ENCODE measurements at regions not wholly inside any gene's neighbourhood (a gene's known extent, or its start where the extent isn't known, plus 50 kb on each side); places are given as distances from the start of the nearest gene placed in this dataset.

GRCh38 chr19:31145007-31145406 lies 204.2 kb downstream of the TSHZ3 start:
- Histone ChIP-seq H3K27ac (ENCODE audit: insufficient read depth, low read depth, low read length, poor library complexity, severe bottlenecking) (no peak overlapping the region), H3K9me3 (ENCODE audit: control insufficient read depth, low read length) (no peaks in the 10 kb centered on the region), H3K27me3 (ENCODE audit: control insufficient read depth, insufficient read depth, low read length, poor library complexity, severe bottlenecking) (no peaks in the 10 kb centered on the region), H3K4me3 (ENCODE audit: insufficient read depth, low read depth, low read length) (no peak overlapping the region), H3K4me1 (ENCODE audit: control insufficient read depth, insufficient read depth, low read length) (no peaks in the 10 kb centered on the region), H3K36me3 (ENCODE audit: control insufficient read depth, insufficient read depth, low read length) (no peaks in the 10 kb centered on the region)
- WGBS, 2 experiments: 95 to 97% methylated on average over 7 of the region's 7 CpGs

- H3K36me3 ChIP-seq (ENCODE audit: control insufficient read depth, insufficient read depth, low read length): no peaks in the 10 kb centered on the region
- no peak overlapping the region for H3K27ac ChIP-seq (ENCODE audit: insufficient read depth, low read depth, low read length, poor library complexity, severe bottlenecking)
- no peaks in the 10 kb centered on the region for H3K9me3 ChIP-seq (ENCODE audit: control insufficient read depth, low read length)
- H3K4me3 ChIP-seq (ENCODE audit: insufficient read depth, low read depth, low read length): no peak overlapping the region
- WGBS, 2 experiments: 79 to 83% methylated on average over 7 of the region's 7 CpGs
- no peaks in the 10 kb centered on the region for H3K4me1 ChIP-seq (ENCODE audit: control insufficient read depth, insufficient read depth, low read length)
- no peaks in the 10 kb centered on the region for H3K27me3 ChIP-seq (ENCODE audit: control insufficient read depth, insufficient read depth, low read length, poor library complexity, severe bottlenecking)
Observed at GRCh38 chr19:31144075-31144870, 205.0 kb downstream of the TSHZ3 start.

GRCh38 chr19:31141301-31141700 lies 207.9 kb downstream of the TSHZ3 start:
- WGBS, 2 experiments: 93 to 97% methylated on average over 3 of the region's 3 CpGs

GRCh38 chr19:31140717-31141116 lies 208.5 kb downstream of the TSHZ3 start:
- WGBS, 2 experiments: 81 to 82% methylated on average over 6 of the region's 6 CpGs
- Histone ChIP-seq H3K27me3 (ENCODE audit: control insufficient read depth, insufficient read depth, low read length, poor library complexity, severe bottlenecking) (no peaks in the 10 kb centered on the region), H3K4me1 (ENCODE audit: control insufficient read depth, insufficient read depth, low read length) (no peaks in the 10 kb centered on the region), H3K36me3 (ENCODE audit: control insufficient read depth, insufficient read depth, low read length) (no peaks in the 10 kb centered on the region), H3K4me3 (ENCODE audit: insufficient read depth, low read depth, low read length) (no peak overlapping the region), H3K27ac (ENCODE audit: insufficient read depth, low read depth, low read length, poor library complexity, severe bottlenecking) (no peak overlapping the region), H3K9me3 (ENCODE audit: control insufficient read depth, low read length) (no peaks in the 10 kb centered on the region)

More at GRCh38 chr19:31141301-31141700, 207.9 kb downstream of the TSHZ3 start:
- Histone ChIP-seq H3K4me3 (ENCODE audit: insufficient read depth, low read depth, low read length) (no peak overlapping the region), H3K27ac (ENCODE audit: insufficient read depth, low read depth, low read length, poor library complexity, severe bottlenecking) (no peak overlapping the region), H3K36me3 (ENCODE audit: control insufficient read depth, insufficient read depth, low read length) (no peaks in the 10 kb centered on the region), H3K9me3 (ENCODE audit: control insufficient read depth, low read length) (no peaks in the 10 kb centered on the region), H3K27me3 (ENCODE audit: control insufficient read depth, insufficient read depth, low read length, poor library complexity, severe bottlenecking) (no peaks in the 10 kb centered on the region), H3K4me1 (ENCODE audit: control insufficient read depth, insufficient read depth, low read length) (no peaks in the 10 kb centered on the region)

- Histone ChIP-seq H3K36me3 (ENCODE audit: control insufficient read depth, insufficient read depth, low read length) (no peaks in the 10 kb centered on the region), H3K4me3 (ENCODE audit: insufficient read depth, low read depth, low read length) (no peak overlapping the region), H3K9me3 (ENCODE audit: control insufficient read depth, low read length) (no peaks in the 10 kb centered on the region), H3K27ac (ENCODE audit: insufficient read depth, low read depth, low read length, poor library complexity, severe bottlenecking) (no peak overlapping the region), H3K27me3 (ENCODE audit: control insufficient read depth, insufficient read depth, low read length, poor library complexity, severe bottlenecking) (no peaks in the 10 kb centered on the region), H3K4me1 (ENCODE audit: control insufficient read depth, insufficient read depth, low read length) (no peaks in the 10 kb centered on the region)
- WGBS, 2 experiments: 88 to 90% methylated on average over 7 to 9 of the region's 9 CpGs
Observed at GRCh38 chr19:31139871-31140505, 209.2 kb downstream of the TSHZ3 start.

GRCh38 chr19:31138077-31138476 lies 211.2 kb downstream of the TSHZ3 start:
- Histone ChIP-seq H3K27me3 (ENCODE audit: control insufficient read depth, insufficient read depth, low read length, poor library complexity, severe bottlenecking) (no peaks in the 10 kb centered on the region), H3K4me3 (ENCODE audit: insufficient read depth, low read depth, low read length) (no peak overlapping the region), H3K4me1 (ENCODE audit: control insufficient read depth, insufficient read depth, low read length) (no peaks in the 10 kb centered on the region), H3K36me3 (ENCODE audit: control insufficient read depth, insufficient read depth, low read length) (no peaks in the 10 kb centered on the region), H3K9me3 (ENCODE audit: control insufficient read depth, low read length) (no peaks in the 10 kb centered on the region), H3K27ac (ENCODE audit: insufficient read depth, low read depth, low read length, poor library complexity, severe bottlenecking) (no peak overlapping the region)
- WGBS, 2 experiments: 90 to 93% methylated on average over 1 of the region's 1 CpG

GRCh38 chr19:31135841-31136240 lies 213.4 kb downstream of the TSHZ3 start:
- H3K4me3 ChIP-seq (ENCODE audit: insufficient read depth, low read depth, low read length): no peak overlapping the region
- no peaks in the 10 kb centered on the region for H3K27me3 ChIP-seq (ENCODE audit: control insufficient read depth, insufficient read depth, low read length, poor library complexity, severe bottlenecking)
- H3K36me3 ChIP-seq (ENCODE audit: control insufficient read depth, insufficient read depth, low read length): no peaks in the 10 kb centered on the region
- no peaks in the 10 kb centered on the region for H3K9me3 ChIP-seq (ENCODE audit: control insufficient read depth, low read length)
- H3K4me1 ChIP-seq (ENCODE audit: control insufficient read depth, insufficient read depth, low read length): no peaks in the 10 kb centered on the region
- H3K27ac ChIP-seq (ENCODE audit: insufficient read depth, low read depth, low read length, poor library complexity, severe bottlenecking): no peak overlapping the region
- 81 to 98% methylated on average over 2 of the region's 2 CpGs for WGBS, 2 experiments

- WGBS, 2 experiments: 96 to 100% methylated on average over 2 of the region's 2 CpGs
- no peaks in the 10 kb centered on the region for H3K4me1 ChIP-seq (ENCODE audit: control insufficient read depth, insufficient read depth, low read length)
- H3K36me3 ChIP-seq (ENCODE audit: control insufficient read depth, insufficient read depth, low read length): no peaks in the 10 kb centered on the region
- no peaks in the 10 kb centered on the region for H3K27me3 ChIP-seq (ENCODE audit: control insufficient read depth, insufficient read depth, low read length, poor library complexity, severe bottlenecking)
- no peaks in the 10 kb centered on the region for H3K9me3 ChIP-seq (ENCODE audit: control insufficient read depth, low read length)
- H3K27ac ChIP-seq (ENCODE audit: insufficient read depth, low read depth, low read length, poor library complexity, severe bottlenecking): no peak overlapping the region
- H3K4me3 ChIP-seq (ENCODE audit: insufficient read depth, low read depth, low read length): no peak overlapping the region
Observed at GRCh38 chr19:31132753-31133110, 216.5 kb downstream of the TSHZ3 start.

- 95 to 96% methylated on average over 9 of the region's 9 CpGs for WGBS, 2 experiments
- no peak overlapping the region for H3K4me3 ChIP-seq (ENCODE audit: insufficient read depth, low read depth, low read length)
Observed at GRCh38 chr19:31128291-31128690, 220.9 kb downstream of the TSHZ3 start.

GRCh38 chr19:31127134-31127967 lies 221.9 kb downstream of the TSHZ3 start:
- Histone ChIP-seq H3K4me1 (ENCODE audit: control insufficient read depth, insufficient read depth, low read length) (no peaks in the 10 kb centered on the region), H3K4me3 (ENCODE audit: insufficient read depth, low read depth, low read length) (no peak overlapping the region), H3K27me3 (ENCODE audit: control insufficient read depth, insufficient read depth, low read length, poor library complexity, severe bottlenecking) (no peaks in the 10 kb centered on the region), H3K27ac (ENCODE audit: insufficient read depth, low read depth, low read length, poor library complexity, severe bottlenecking) (no peak overlapping the region), H3K9me3 (ENCODE audit: control insufficient read depth, low read length) (no peaks in the 10 kb centered on the region), H3K36me3 (ENCODE audit: control insufficient read depth, insufficient read depth, low read length) (no peaks in the 10 kb centered on the region)
- 79% methylated on average over 14 of the region's 14 CpGs for WGBS, 2 experiments

More at GRCh38 chr19:31128291-31128690, 220.9 kb downstream of the TSHZ3 start:
- H3K27me3 ChIP-seq (ENCODE audit: control insufficient read depth, insufficient read depth, low read length, poor library complexity, severe bottlenecking): no peaks in the 10 kb centered on the region
- no peaks in the 10 kb centered on the region for H3K36me3 ChIP-seq (ENCODE audit: control insufficient read depth, insufficient read depth, low read length)
- no peaks in the 10 kb centered on the region for H3K4me1 ChIP-seq (ENCODE audit: control insufficient read depth, insufficient read depth, low read length)
- no peaks in the 10 kb centered on the region for H3K9me3 ChIP-seq (ENCODE audit: control insufficient read depth, low read length)
- no peak overlapping the region for H3K27ac ChIP-seq (ENCODE audit: insufficient read depth, low read depth, low read length, poor library complexity, severe bottlenecking)
